BE2C (cell line): ENCODE measurements at regions not wholly inside any gene's neighbourhood (a gene's known extent, or its start where the extent isn't known, plus 50 kb on each side); places are given as distances from the start of the nearest gene placed in this dataset.
A peak's percentile ranks its signal among the peaks of the same experiment; 100 is the strongest.

Source experiments
- DNase-seq: peaks from one replicate; pipeline ENCODE4 v3.0.0-alpha.2; 2020
- H3K27me3 ChIP-seq: fragments of 250-450 bp; sonication (Bioruptor Pico); 2 replicates; pipeline ENCODE4 v1.5.1; 2020; ENCODE audit warnings: mild to moderate bottlenecking
- H3K36me3 ChIP-seq: fragments of 250-450 bp; sonication (Bioruptor Pico); 2 replicates; pipeline ENCODE4 v1.5.1; 2020; ENCODE audit warnings: mild to moderate bottlenecking
- H3K4me1 ChIP-seq: fragments of 250-450 bp; sonication (Bioruptor Pico); 2 replicates; pipeline ENCODE4 v1.5.1; 2020
- H3K4me3 ChIP-seq: 2 replicates; pipeline ENCODE4 v1.5.1; 2011; ENCODE audit warnings: low read depth, low read length
- H3K9me3 ChIP-seq: fragments of 250-450 bp; sonication (Bioruptor Pico); 2 replicates; pipeline ENCODE4 v1.5.1; 2020
- TF ChIP-seq, protein P1 (sequence below): IDR thresholded peaks from 2 replicates; pipeline ENCODE4 v1.5.1; 2012; ENCODE audit warnings: mild to moderate bottlenecking, low read depth, low read length

DNA sequence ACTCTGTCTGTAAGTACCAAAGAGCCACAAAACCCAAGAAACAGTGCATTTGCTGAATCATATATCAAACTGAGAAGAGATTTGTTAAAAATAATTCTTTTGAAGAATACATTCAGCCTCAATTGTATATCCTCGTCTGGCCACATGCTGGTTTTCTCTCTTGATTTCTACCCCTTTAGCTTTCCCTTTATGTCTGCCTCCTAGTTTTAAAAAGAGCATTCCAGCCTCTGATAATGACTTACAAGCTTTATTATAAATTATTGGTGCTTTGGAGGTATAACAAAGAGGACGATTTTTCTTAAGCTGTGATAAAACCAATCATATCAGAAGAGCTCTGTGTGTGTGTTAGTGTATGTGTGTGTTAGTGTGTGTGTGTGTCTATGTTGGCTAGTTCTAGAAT lies 70.4 kb upstream of the ROBO2 start:
- no peaks in the 10 kb centered on the region for H3K36me3 ChIP-seq
- no peaks in the 10 kb centered on the region for H3K4me1 ChIP-seq
- TF ChIP-seq, protein P1, sequence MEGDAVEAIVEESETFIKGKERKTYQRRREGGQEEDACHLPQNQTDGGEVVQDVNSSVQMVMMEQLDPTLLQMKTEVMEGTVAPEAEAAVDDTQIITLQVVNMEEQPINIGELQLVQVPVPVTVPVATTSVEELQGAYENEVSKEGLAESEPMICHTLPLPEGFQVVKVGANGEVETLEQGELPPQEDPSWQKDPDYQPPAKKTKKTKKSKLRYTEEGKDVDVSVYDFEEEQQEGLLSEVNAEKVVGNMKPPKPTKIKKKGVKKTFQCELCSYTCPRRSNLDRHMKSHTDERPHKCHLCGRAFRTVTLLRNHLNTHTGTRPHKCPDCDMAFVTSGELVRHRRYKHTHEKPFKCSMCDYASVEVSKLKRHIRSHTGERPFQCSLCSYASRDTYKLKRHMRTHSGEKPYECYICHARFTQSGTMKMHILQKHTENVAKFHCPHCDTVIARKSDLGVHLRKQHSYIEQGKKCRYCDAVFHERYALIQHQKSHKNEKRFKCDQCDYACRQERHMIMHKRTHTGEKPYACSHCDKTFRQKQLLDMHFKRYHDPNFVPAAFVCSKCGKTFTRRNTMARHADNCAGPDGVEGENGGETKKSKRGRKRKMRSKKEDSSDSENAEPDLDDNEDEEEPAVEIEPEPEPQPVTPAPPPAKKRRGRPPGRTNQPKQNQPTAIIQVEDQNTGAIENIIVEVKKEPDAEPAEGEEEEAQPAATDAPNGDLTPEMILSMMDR: no peak
- no peak overlapping the region for H3K4me3 ChIP-seq
- no peak for DNase-seq
- no peaks in the 10 kb centered on the region for H3K9me3 ChIP-seq
- H3K27me3 ChIP-seq: no peaks in the 10 kb centered on the region

DNA sequence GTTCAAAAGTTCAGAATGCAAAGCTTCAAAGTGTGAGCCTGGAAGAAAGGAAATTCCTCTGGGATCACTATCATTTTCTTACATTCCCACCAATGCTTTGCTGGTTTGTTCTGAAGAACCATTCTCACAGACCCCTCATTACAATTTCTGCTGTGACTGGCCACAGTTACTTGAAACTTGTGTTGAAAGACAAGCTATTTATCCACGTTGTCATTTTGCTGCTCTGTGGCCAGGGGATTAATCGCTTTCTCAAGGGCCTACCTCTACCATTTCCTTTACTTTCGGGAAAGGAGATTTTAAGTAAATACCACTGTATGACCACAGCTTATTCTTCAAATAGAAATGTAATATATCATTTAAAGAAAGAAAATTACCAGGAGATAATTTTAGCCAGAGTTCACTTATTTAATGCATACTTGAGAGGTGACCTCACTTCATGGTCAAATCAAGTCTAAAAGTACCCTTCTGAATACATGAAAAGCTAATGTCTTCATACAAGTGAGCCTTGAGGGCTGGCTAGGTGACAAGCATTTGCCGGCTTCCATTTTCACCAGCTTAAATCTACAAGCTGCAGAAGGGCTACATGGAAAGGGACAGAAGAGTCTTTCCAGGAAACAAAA lies 69.8 kb upstream of the ROBO2 start:
- no peak for DNase-seq
- no peak overlapping the region for H3K4me3 ChIP-seq
- H3K4me1 ChIP-seq: no peaks in the 10 kb centered on the region
- H3K36me3 ChIP-seq: no peaks in the 10 kb centered on the region
- TF ChIP-seq, protein P1: no peak
- H3K9me3 ChIP-seq: no peaks in the 10 kb centered on the region
- no peaks in the 10 kb centered on the region for H3K27me3 ChIP-seq

DNA sequence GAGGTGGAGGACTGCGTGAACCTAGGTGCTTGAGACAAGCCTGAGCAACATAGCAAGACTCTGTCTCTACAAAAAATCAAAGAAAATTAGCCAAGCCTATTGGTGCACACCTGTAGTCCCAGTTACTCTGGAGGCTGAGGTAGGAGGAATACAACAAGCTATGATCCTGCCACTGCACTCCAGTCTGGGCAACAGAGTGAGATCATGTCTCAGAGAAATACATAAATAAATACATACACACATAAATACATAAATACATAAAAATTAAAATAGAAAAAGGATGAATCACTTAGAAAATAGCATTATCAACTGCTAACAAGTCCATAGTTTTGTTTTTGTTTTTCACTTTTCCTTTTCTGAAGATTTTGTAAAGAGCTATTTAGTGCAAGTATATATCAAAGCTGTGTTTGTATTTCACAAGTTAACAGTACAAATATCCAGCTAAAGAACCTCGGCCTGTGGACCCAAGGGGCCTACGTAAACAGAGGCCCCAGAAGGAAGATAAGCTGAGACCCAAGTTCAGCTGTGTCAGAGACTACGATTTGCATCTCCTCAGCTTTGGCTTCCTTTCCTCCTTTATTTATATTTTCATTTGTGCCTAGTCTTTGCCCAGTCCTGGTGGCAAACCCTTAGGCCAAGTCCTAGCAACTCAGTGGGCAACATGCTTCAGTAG lies 67.1 kb upstream of the ROBO2 start:
- no peak for DNase-seq
- Histone ChIP-seq H3K9me3 (no peaks in the 10 kb centered on the region), H3K27me3 (no peaks in the 10 kb centered on the region), H3K36me3 (no peaks in the 10 kb centered on the region), H3K4me1 (no peaks in the 10 kb centered on the region), H3K4me3 (no peak overlapping the region)
- TF ChIP-seq, protein P1: no peak

DNA sequence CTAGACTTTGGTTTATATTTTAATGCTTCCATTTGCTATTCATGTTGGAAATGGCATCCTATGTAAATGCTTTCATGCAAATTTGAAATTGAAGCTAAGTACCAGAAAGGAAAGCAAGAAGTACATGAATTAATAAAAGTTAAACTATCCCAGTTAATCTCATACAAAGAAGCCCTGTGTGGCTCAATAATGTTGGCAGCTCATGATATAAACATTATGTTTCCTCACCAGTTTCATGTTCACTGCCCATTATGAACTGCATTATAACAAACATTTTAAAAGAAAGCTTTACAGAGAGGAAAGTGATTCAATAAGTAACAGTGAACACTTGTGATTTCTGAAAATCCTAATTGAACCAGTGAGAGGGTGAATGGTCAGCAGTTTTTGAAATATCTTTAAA lies 62.9 kb upstream of the ROBO2 start:
- no peaks in the 10 kb centered on the region for H3K4me1 ChIP-seq
- no peaks in the 10 kb centered on the region for H3K9me3 ChIP-seq
- no peaks in the 10 kb centered on the region for H3K36me3 ChIP-seq
- TF ChIP-seq, protein P1: no peak
- H3K4me3 ChIP-seq: no peak overlapping the region
- H3K27me3 ChIP-seq: no peaks in the 10 kb centered on the region
- no peak for DNase-seq

DNA sequence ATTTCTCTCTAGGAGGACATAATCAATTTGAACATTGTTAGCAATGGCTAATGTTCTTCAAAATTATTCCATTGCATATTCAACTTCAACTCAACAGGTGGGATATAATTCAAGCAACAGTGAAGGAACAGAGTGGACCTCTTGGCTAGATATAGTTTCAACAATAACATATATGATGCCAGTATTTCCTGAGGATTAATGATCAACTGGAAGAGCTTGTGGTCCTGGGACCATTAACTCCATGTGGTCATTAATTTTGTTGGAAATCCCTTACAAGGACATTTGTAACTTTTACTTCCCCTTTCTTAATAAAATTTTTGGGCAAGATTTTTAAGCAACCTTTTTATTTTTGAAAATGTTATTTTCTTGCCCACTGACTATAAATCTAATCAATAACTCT lies 54.3 kb upstream of the ROBO2 start:
- TF ChIP-seq, protein P1: no peak
- Histone ChIP-seq H3K4me1 (peaks cover 17% of the 10 kb centered on the region), H3K36me3 (no peaks in the 10 kb centered on the region), H3K9me3 (no peaks in the 10 kb centered on the region), H3K4me3 (no peak overlapping the region), H3K27me3 (no peaks in the 10 kb centered on the region)
- DNase-seq: no peak

DNA sequence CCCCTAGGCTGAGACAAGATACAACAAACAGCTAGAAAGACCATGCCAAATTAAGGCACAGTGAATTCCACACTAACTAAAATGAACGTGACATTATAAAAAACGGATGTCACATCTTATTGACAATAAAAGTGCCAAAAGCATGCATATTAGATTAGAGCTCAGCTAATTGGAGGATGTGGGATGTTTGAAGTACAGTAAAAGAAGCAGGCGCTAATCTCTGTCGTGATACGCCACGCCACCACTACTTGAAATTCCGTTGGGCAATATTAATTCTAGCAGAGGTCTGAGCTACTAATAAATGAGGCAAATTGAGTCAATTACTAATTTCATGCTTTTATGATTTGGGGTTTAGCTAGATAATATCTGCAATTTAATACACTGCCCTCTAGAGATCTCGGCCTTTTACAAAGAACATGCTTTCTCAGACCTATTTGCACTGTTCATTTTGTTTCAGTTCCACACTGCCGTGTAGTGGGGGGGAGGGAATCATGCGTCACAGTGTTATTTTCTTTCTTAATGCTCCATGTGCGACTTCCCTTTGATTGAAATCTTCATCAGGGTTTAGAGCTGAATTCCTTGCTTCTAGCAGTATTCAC lies 52.9 kb upstream of the ROBO2 start:
- H3K4me3 ChIP-seq: peak overlapping the region; percentile 52
- H3K36me3 ChIP-seq: no peaks in the 10 kb centered on the region
- peaks cover 21% of the 10 kb centered on the region for H3K4me1 ChIP-seq
- DNase-seq: peak; percentile 34
- H3K9me3 ChIP-seq: no peaks in the 10 kb centered on the region
- H3K27me3 ChIP-seq: no peaks in the 10 kb centered on the region
- TF ChIP-seq, protein P1: peak; percentile 52
